H1 (cell line): ENCODE measurements at regions not wholly inside any gene's neighbourhood (a gene's known extent, or its start where the extent isn't known, plus 50 kb on each side); places are given as distances from the start of the nearest gene placed in this dataset.

Experiments used
- CBX5 ChIP-seq: fragments of 300-800, 300-1000 bp; sonication (generic); IDR thresholded peaks from 2 replicates; pipeline ENCODE4 v1.7.1; 2016; ENCODE audit warnings: antibody characterized with exemption, low read length, low read depth
- CHD2 ChIP-seq: IDR thresholded peaks from 2 replicates; pipeline ENCODE4 v1.6.1; 2012; ENCODE audit warnings: low read length, improper control_type of control experiment
- FOSL1 ChIP-seq: IDR thresholded peaks from 2 replicates; pipeline ENCODE4 v1.6.1; 2011; ENCODE audit warnings: mild to moderate bottlenecking, low read depth, low read length, moderate library complexity; ENCODE audit not compliant: insufficient read depth
- HDAC2 ChIP-seq, 2 experiments: fragments of 300-600 bp in 1 of 2; sonication (generic) in 1 of 2; IDR thresholded peaks; 2 replicates each; pipeline ENCODE4 v1.6.1; 2011 to 2012; ENCODE audit warnings: low read depth in 2 of 2, low read length in 2 of 2, mild to moderate bottlenecking in 2 of 2, moderate library complexity in 2 of 2, borderline replicate concordance in 1 of 2, inconsistent platforms in 1 of 2
- NRF1 ChIP-seq: IDR thresholded peaks from 2 replicates; pipeline ENCODE4 v1.6.1; 2011; ENCODE audit warnings: mild to moderate bottlenecking, low read depth, low read length, improper control_type of control experiment

DNA sequence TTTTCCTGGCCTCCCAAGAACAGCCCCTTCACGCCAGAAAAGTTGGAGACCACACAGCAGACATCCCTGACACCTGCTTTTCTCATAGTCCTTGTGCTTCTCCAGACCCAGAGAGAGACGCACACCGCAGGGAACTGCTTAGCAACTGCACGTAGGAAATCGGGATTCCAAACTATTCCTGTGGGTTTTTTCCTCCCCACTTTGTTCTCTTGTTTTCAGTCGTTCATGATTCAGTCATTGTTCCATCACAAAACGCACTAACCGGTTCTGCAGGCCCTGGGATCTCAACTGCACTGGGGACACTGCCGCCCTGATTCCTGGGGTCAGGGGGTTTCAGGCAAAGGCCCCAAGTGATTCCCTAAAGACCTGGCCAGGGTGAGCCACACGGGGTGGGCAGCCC is 588.0 kb upstream of the KLF4 start (continued):
- TF ChIP-seq HDAC2 (IDR thresholded peaks at IDR 0.05; ENCODE audit: borderline replicate concordance in 1 of 2, low read depth in 2 of 2, low read length in 2 of 2), result no peak
- TF ChIP-seq CHD2, result no peak
- TF ChIP-seq FOSL1, result no peak
- no peak for TF ChIP-seq NRF1
- TF ChIP-seq CBX5, result no peak
